Activated CD4-positive, alpha-beta T cell treated with anti-CD3 and anti-CD28 coated beads, Interleukin-2, amount 10 ng/mL, durations not matched to agents 7 days and 5 days (primary cell): ENCODE measurements at regions not wholly inside any gene's neighbourhood (a gene's known extent, or its start where the extent isn't known, plus 50 kb on each side); places are given as distances from the start of the nearest gene placed in this dataset.

Experiments used
- CTCF ChIA-PET: fragments of 350-600 bp; sonication (Branson Sonifier 250); formaldehyde crosslinking; loops from one replicate; lab custom pipeline; 2021; ENCODE audit warnings: antibody characterized with exemption; lab: Charles Lee
- POLR2A ChIA-PET: fragments of 350-600 bp; sonication (Branson Sonifier 250); formaldehyde crosslinking; loops from one replicate; lab custom pipeline; 2021; ENCODE audit warnings: antibody characterized with exemption; lab: Charles Lee
- DNase-seq: peaks from one replicate; pipeline ENCODE4 v3.0.0-alpha.2; 2020
- H3K27ac Mint-ChIP-seq: one replicate; pipeline ENCODE4 v1.8.0; 2021; ENCODE audit warnings: mild to moderate bottlenecking, moderate library complexity, mixed read lengths
- H3K27me3 Mint-ChIP-seq: one replicate; pipeline ENCODE4 v1.8.0; 2021; ENCODE audit warnings: mixed read lengths
- H3K36me3 Mint-ChIP-seq: one replicate; pipeline ENCODE4 v1.8.0; 2021; ENCODE audit warnings: low read depth, mixed read lengths
- H3K4me1 Mint-ChIP-seq: one replicate; pipeline ENCODE4 v1.8.0; 2021; ENCODE audit warnings: mixed read lengths
- H3K4me3 Mint-ChIP-seq: one replicate; pipeline ENCODE4 v1.8.0; 2021; ENCODE audit warnings: mild to moderate bottlenecking, moderate library complexity, mixed read lengths
- H3K9me3 Mint-ChIP-seq: one replicate; pipeline ENCODE4 v1.8.0; 2021; ENCODE audit warnings: mixed read lengths

DNA sequence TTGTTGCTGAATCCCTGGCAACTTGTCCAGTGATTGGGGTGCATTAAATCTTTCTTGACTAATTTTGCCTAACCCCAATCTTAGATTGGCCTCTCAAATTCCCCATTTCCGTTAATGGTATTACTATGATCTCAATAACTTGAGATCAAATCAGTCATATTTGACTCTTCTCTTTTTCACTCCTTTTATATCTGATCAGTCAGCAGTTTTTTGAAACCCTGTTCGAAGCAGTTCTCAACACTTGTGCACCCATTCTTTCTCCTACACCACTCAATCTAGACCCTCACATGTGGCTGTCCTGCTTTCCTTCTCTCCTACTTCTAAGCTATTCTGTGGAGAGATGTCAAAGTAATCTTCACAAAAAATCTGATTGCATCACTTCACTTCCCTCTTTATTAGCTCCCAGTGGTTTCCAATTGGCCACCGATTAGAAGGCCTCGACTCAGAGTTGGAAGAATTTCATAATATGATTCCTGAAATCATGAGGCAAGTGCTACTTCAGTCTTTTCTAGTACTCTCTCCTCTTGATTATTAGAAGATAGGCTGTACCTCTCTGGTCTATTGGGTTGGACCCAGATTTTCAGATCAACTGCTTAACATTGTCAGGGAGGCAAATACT is 128.9 kb downstream of the ZNF365 start:
- Mint-ChIP-seq H3K9me3 (peaks cover 3% of the 10 kb centered on the region), H3K4me1 (no peaks in the 10 kb centered on the region), H3K27me3 (peaks cover 22% of the 10 kb centered on the region), H3K4me3 (no peak overlapping the region), H3K27ac (no peak overlapping the region), H3K36me3 (no peaks in the 10 kb centered on the region)
- ChIA-PET POLR2A (no interaction called here), CTCF (interaction anchor here (0.7 kb wide), 1 partner anchor 29 kb away, joined by 3 read pairs; no protein-coding TSS in a partner anchor)
- DNase-seq, result no peak

- Mint-ChIP-seq H3K36me3 (no peaks in the 10 kb centered on the region), H3K27ac (no peak overlapping the region), H3K27me3 (peaks cover 22% of the 10 kb centered on the region), H3K4me1 (no peaks in the 10 kb centered on the region), H3K4me3 (no peak overlapping the region), H3K9me3 (peaks cover 3% of the 10 kb centered on the region)
- ChIA-PET POLR2A (interaction anchor here (0.7 kb wide), 1 partner anchor 583 kb away, joined by 9 read pairs; no protein-coding TSS in a partner anchor), CTCF (interaction anchor here (0.6 to 1.6 kb wide), 3 partner anchors 12 to 57 kb away, joined by 3 read pairs; no protein-coding TSS in a partner anchor)
- no peak for DNase-seq
Measured at GRCh38 chr10:62503872-62504271, 129.7 kb downstream of the ZNF365 start.

GRCh38 chr10:62506371-62506770 is 132.2 kb downstream of the ZNF365 start:
- no peak overlapping the region for H3K27ac Mint-ChIP-seq
- CTCF ChIA-PET, result no interaction called here
- peaks cover 11% of the 10 kb centered on the region for H3K27me3 Mint-ChIP-seq

DNA sequence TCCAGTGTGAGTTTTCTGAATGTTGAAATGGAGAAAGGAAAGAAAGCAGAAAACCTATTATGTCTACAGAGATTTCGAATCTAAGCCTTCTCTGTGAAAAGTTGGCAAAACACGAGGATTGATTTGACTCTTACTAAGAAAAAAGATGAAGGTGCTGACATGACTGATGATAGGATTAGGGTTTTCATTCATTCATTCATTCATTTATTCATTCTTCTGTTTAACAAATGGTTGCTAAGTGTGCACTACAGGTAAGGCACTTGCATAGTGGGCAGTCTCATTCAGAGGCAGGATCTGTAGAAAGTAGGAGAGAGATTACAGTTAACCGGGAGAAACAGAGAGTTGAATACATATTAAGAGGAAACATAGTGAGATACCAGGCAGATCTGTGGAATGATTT is 137.1 kb downstream of the ZNF365 start:
- Mint-ChIP-seq H3K4me1 (no peaks in the 10 kb centered on the region), H3K27me3 (peaks cover 9% of the 10 kb centered on the region), H3K4me3 (no peak overlapping the region), H3K36me3 (no peaks in the 10 kb centered on the region), H3K9me3 (no peaks in the 10 kb centered on the region), H3K27ac (no peak overlapping the region)
- CTCF ChIA-PET, result no interaction called here
- DNase-seq, result no peak
- POLR2A ChIA-PET, result no interaction called here

More at GRCh38 chr10:62506371-62506770, 132.2 kb downstream of the ZNF365 start:
- peaks cover 3% of the 10 kb centered on the region for H3K9me3 Mint-ChIP-seq
- no peaks in the 10 kb centered on the region for H3K4me1 Mint-ChIP-seq
- no peaks in the 10 kb centered on the region for H3K36me3 Mint-ChIP-seq
- POLR2A ChIA-PET, result no interaction called here
- H3K4me3 Mint-ChIP-seq, result no peak overlapping the region
- no peak for DNase-seq

DNA sequence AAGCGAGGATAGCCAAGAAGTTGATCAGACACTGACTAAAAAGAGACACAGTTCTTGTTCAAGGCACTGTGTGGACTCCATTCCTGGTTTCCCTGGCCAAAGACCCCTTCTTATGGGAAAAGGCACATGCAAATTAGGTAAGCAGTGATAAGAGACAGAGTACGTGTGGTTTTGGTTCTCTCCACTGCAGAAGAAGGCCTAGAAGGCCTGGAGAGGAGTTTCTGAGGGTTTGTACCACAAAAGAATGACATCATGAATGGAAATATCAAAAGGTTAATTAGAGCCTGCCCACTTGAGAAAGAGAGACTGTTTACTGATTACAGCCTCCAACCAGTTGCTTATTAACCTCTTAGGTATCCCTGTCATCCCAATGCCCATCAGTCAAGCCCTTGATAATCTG is 137.5 kb downstream of the ZNF365 start:
- peaks cover 2% of the 10 kb centered on the region for H3K4me1 Mint-ChIP-seq
- DNase-seq, result no peak
- ChIA-PET CTCF (no interaction called here), POLR2A (no interaction called here)
- H3K4me3 Mint-ChIP-seq, result no peak overlapping the region
- no peaks in the 10 kb centered on the region for H3K9me3 Mint-ChIP-seq
- no peaks in the 10 kb centered on the region for H3K36me3 Mint-ChIP-seq
- peaks cover 11% of the 10 kb centered on the region for H3K27me3 Mint-ChIP-seq
- no peak overlapping the region for H3K27ac Mint-ChIP-seq

DNA sequence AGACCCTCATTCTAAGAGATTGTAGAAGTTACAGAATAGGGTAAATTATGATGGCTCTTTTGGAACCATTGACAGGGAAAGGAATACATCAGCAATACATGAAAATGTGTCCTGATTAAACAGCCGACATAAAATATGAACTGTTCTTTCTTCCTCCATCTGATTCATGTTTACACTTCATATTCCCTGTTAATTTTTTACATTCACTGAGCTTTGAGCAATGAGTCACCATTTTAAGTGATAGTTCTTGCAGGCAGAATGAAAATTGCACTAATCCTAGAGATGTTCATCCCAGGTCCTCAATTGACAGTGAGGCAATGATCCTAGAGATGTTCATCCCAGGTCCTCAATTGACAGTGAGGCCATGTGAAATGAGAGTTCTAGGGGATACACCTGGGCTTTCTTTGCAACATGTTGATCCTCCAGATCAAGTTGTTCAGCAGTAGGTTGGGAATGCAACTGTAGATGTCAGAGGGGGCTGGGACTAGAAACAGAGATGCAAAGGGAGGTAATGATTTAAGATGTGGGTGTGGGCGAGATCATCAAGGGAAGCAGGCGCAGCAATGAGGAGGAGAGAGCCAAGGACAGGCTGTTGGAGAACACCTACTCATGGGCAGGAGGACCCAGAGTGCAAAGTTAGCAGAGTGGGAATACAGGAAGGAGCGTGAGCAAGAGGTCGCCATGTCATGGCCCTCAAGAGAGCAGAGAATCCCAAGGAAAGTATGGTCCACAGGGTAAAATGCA is 138.7 kb downstream of the ZNF365 start:
- no peaks in the 10 kb centered on the region for H3K36me3 Mint-ChIP-seq
- no peaks in the 10 kb centered on the region for H3K9me3 Mint-ChIP-seq
- no peak for DNase-seq
- no peak overlapping the region for H3K27ac Mint-ChIP-seq
- peaks cover 3% of the 10 kb centered on the region for H3K4me1 Mint-ChIP-seq
- CTCF ChIA-PET, result interaction anchor here (2.0 kb wide), 1 partner anchor 14 kb away, joined by 5 read pairs; no protein-coding TSS in a partner anchor
- POLR2A ChIA-PET, result no interaction called here
- peaks cover 12% of the 10 kb centered on the region for H3K27me3 Mint-ChIP-seq
- H3K4me3 Mint-ChIP-seq, result no peak overlapping the region

GRCh38 chr10:62514079-62514693 is 140.0 kb downstream of the ZNF365 start:
- H3K4me3 Mint-ChIP-seq, result no peak overlapping the region
- peaks cover 12% of the 10 kb centered on the region for H3K27me3 Mint-ChIP-seq
- peaks cover 3% of the 10 kb centered on the region for H3K4me1 Mint-ChIP-seq
- no peak overlapping the region for H3K27ac Mint-ChIP-seq
- no peaks in the 10 kb centered on the region for H3K36me3 Mint-ChIP-seq
- CTCF ChIA-PET, result interaction anchor here (0.6 to 2.0 kb wide), 3 partner anchors 13 to 610 kb away, joined by 3 to 5 read pairs (median 3); no protein-coding TSS in a partner anchor
- no peak for DNase-seq
- H3K9me3 Mint-ChIP-seq, result no peaks in the 10 kb centered on the region
- POLR2A ChIA-PET, result no interaction called here

DNA sequence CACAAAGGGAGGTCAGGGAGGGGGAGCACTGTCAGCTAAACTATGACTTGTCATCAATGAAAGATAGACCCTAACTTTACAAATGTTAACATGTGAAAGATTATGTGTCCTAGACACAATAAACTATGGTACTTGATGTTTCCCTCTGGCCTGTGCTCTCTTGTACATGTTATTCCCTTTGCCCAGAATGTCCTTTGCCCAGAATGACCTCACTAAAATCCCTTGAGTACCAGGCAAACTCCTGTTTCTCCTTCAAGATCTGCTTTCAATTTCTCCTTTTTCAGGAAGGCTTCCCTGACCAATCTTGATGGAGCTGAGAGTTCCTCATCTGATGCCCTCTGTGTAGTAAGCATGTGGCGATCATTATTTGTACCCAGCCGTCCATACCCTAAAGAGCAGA is 143.1 kb downstream of the ZNF365 start:
- H3K9me3 Mint-ChIP-seq, result peaks cover 5% of the 10 kb centered on the region
- DNase-seq, result no peak
- H3K36me3 Mint-ChIP-seq, result peaks cover 2% of the 10 kb centered on the region
- H3K4me3 Mint-ChIP-seq, result no peak overlapping the region
- no peak overlapping the region for H3K27ac Mint-ChIP-seq
- H3K4me1 Mint-ChIP-seq, result peaks cover 3% of the 10 kb centered on the region
- peaks cover 10% of the 10 kb centered on the region for H3K27me3 Mint-ChIP-seq
- ChIA-PET CTCF (interaction anchor here (0.7 kb wide), 2 partner anchors 9 to 632 kb away, joined by 3 to 4 read pairs; no protein-coding TSS in a partner anchor), POLR2A (no interaction called here)

DNA sequence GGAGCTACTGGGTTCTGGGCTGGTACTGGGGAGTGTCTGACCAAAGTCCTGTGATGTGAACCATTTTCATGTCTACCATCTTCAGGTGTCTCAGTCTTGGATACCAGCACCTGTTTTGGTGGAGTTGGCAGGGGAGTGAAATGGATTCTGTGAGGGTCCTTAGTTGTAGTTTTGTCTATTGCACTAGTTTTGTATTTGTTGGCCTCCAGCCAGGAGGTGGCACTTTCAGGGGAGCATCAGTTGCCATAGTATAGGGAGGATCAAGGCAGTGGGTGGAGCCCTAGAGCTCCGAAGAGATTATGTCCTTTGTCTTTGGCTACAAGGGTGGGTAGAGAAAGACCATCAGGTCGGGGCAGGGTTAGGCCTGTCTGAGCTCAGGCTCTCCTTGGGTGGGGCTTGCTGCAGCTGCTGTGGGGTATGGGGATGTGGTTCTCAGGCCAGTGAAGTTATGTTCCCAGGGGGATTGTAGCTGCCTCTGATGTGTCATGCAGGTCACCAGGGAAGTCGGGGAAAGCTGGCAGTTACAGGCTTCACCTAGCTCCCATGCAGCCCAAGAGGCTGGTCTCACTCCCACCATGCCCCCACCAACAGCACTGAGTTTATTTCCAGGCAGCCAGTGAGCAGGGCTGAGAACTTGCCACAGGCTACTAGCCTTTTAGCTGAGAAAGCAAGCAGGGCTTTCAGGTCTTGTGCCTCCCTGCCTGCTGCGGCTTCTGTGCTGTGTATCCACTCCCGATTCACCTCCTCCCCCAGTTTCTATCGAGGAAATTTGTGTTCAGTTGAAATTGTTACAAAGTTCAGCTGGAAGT is 153.1 kb downstream of the ZNF365 start:
- Mint-ChIP-seq H3K4me3 (no peak overlapping the region), H3K27me3 (peaks cover 11% of the 10 kb centered on the region), H3K36me3 (peaks cover 52% of the 10 kb centered on the region), H3K9me3 (peaks cover 42% of the 10 kb centered on the region), H3K4me1 (peaks cover 43% of the 10 kb centered on the region), H3K27ac (peak overlapping the region; percentile 82)
- DNase-seq, result no peak
- POLR2A ChIA-PET, result interaction anchor here (0.6 kb wide), 1 partner anchor 43 kb away, joined by 4 read pairs; no protein-coding TSS in a partner anchor
- CTCF ChIA-PET, result interaction anchor here (1.2 to 1.8 kb wide), 3 partner anchors 10 to 1193 kb away, joined by 3 to 5 read pairs (median 3); no protein-coding TSS in a partner anchor

- CTCF ChIA-PET, result interaction anchor here (0.5 to 0.9 kb wide), 3 partner anchors 28 to 251 kb away, joined by 4 to 5 read pairs (median 4); no protein-coding TSS in a partner anchor
- Mint-ChIP-seq H3K27me3 (peaks cover 7% of the 10 kb centered on the region), H3K4me3 (peak overlapping the region; percentile 3), H3K9me3 (peaks cover 33% of the 10 kb centered on the region), H3K36me3 (peaks cover 45% of the 10 kb centered on the region), H3K4me1 (peaks cover 39% of the 10 kb centered on the region), H3K27ac (peak overlapping the region; percentile 82)
- no peak for DNase-seq
- POLR2A ChIA-PET, result interaction anchor here (0.5 kb wide), 1 partner anchor 276 kb away, joined by 3 read pairs; the partner anchor contains the start of gene ADO
Measured at GRCh38 chr10:62528441-62528840, 154.3 kb downstream of the ZNF365 start.

- H3K36me3 Mint-ChIP-seq, result peaks cover 39% of the 10 kb centered on the region
- peaks cover 39% of the 10 kb centered on the region for H3K4me1 Mint-ChIP-seq
- no peak for DNase-seq
- peak overlapping the region; percentile 67 for H3K27ac Mint-ChIP-seq
- ChIA-PET POLR2A (no interaction called here), CTCF (no interaction called here)
- peaks cover 29% of the 10 kb centered on the region for H3K9me3 Mint-ChIP-seq
- peaks cover 9% of the 10 kb centered on the region for H3K27me3 Mint-ChIP-seq
- H3K4me3 Mint-ChIP-seq, result no peak overlapping the region
Measured at GRCh38 chr10:62529396-62529795, 155.2 kb downstream of the ZNF365 start.

DNA sequence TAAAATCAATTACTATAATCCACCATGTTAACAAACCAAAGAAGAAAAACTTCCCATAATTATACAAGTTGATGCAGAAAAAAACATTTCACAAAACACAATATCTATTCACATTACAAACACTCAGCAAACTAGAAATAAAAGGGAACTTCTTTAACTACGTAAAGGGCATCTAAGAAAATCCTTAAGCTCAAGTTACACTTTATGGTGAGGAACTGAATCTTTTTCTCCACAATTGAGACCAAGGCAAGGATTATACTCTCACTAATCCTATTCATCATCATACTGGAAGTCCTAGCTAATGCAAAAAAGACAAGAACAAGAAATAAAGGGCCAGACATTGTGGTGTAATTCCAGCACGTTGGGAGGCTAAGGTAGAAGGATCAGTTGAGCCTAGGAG is 159.9 kb downstream of the ZNF365 start:
- Mint-ChIP-seq H3K9me3 (peaks cover 15% of the 10 kb centered on the region), H3K27ac (no peak overlapping the region), H3K4me1 (peaks cover 10% of the 10 kb centered on the region), H3K36me3 (peaks cover 13% of the 10 kb centered on the region), H3K4me3 (no peak overlapping the region), H3K27me3 (peaks cover 13% of the 10 kb centered on the region)
- no peak for DNase-seq
- CTCF ChIA-PET, result interaction anchor here (0.6 to 1.0 kb wide), 3 partner anchors 63 to 467 kb away, joined by 3 to 5 read pairs (median 4); no protein-coding TSS in a partner anchor
- POLR2A ChIA-PET, result no interaction called here
